GM23338 (cell line): ENCODE measurements at regions not wholly inside any gene's neighbourhood (a gene's known extent, or its start where the extent isn't known, plus 50 kb on each side); places are given as distances from the start of the nearest gene placed in this dataset.

Source experiments
- ATAC-seq: fragments of 200-7000 bp; cut with Tn5 transposase; 3 replicates; pipeline ENCODE4 v1.9.1; 2020
- DNase-seq: peaks from one replicate; pipeline ENCODE4 v3.0.0-alpha.2; 2015; ENCODE audit warnings: low spot score
- H2AFZ ChIP-seq: fragments of 200-600 bp; sonication (generic); 2 replicates; pipeline ENCODE4 v1.8.0; 2016; ENCODE audit warnings: antibody characterized with exemption, mild to moderate bottlenecking, moderate library complexity
- H3F3A ChIP-seq: fragments of 200-600 bp; sonication (generic); replicated peaks from 2 replicates; pipeline ENCODE4 v1.8.0; 2017; ENCODE audit warnings: antibody characterized with exemption, mixed run types, low read depth
- H3K27ac ChIP-seq: fragments of 200-600 bp; sonication (generic); 2 replicates; pipeline ENCODE4 v1.6.1; 2016; ENCODE audit warnings: low read depth
- H3K27me3 ChIP-seq: fragments of 200-600 bp; sonication (generic); 2 replicates; pipeline ENCODE4 v1.8.0; 2016; ENCODE audit warnings: mild to moderate bottlenecking, mixed run types, moderate library complexity; ENCODE audit not compliant: insufficient read depth
- H3K36me3 ChIP-seq: fragments of 200-600 bp; sonication (generic); 2 replicates; pipeline ENCODE4 v1.8.0; 2016; ENCODE audit warnings: mild to moderate bottlenecking; ENCODE audit not compliant: insufficient read depth
- H3K4me1 ChIP-seq: fragments of 200-600 bp; sonication (generic); 2 replicates; pipeline ENCODE4 v1.8.0; 2016; ENCODE audit warnings: mild to moderate bottlenecking, moderate library complexity; ENCODE audit not compliant: insufficient read depth
- H3K4me2 ChIP-seq: fragments of 200-600 bp; sonication (generic); 2 replicates; pipeline ENCODE4 v1.7.1; 2017; ENCODE audit warnings: mixed run types
- H3K4me3 ChIP-seq: fragments of 200-600 bp; sonication (generic); 2 replicates; pipeline ENCODE4 v1.6.1; 2016; ENCODE audit warnings: mixed run types
- H3K79me2 ChIP-seq: fragments of 200-600 bp; sonication (generic); replicated peaks from 2 replicates; pipeline ENCODE4 v1.8.0; 2017; ENCODE audit warnings: mild to moderate bottlenecking; ENCODE audit not compliant: insufficient read depth
- H3K9me2 ChIP-seq: fragments of 200-600 bp; sonication (generic); 2 replicates; pipeline ENCODE4 v1.8.0; 2017; ENCODE audit not compliant: insufficient read depth
- H4K20me1 ChIP-seq: fragments of 200-600 bp; sonication (generic); replicated peaks from 2 replicates; pipeline ENCODE4 v1.8.0; 2017; ENCODE audit warnings: mild to moderate bottlenecking; ENCODE audit not compliant: insufficient read depth
- H3K27ac Mint-ChIP-seq: 2 replicates; pipeline ENCODE4 v1.8.0; 2020; ENCODE audit warnings: inconsistent platforms, mild to moderate bottlenecking, moderate library complexity, mixed read lengths
- H3K27me3 Mint-ChIP-seq: 3 replicates; pipeline ENCODE4 v1.8.0; 2022; ENCODE audit warnings: low read depth, mild to moderate bottlenecking, moderate library complexity, mixed read lengths, inconsistent platforms; ENCODE audit not compliant: insufficient read depth, poor library complexity
- H3K36me3 Mint-ChIP-seq: 3 replicates; pipeline ENCODE4 v1.8.0; 2021; ENCODE audit warnings: low read depth, mild to moderate bottlenecking, inconsistent platforms, moderate library complexity, mixed read lengths
- H3K4me1 Mint-ChIP-seq: 3 replicates; pipeline ENCODE4 v1.8.0; 2020; ENCODE audit warnings: mild to moderate bottlenecking, inconsistent platforms, mixed read lengths
- H3K4me3 Mint-ChIP-seq: 3 replicates; pipeline ENCODE4 v1.8.0; 2021; ENCODE audit warnings: moderate library complexity, mild to moderate bottlenecking, inconsistent platforms, mixed read lengths
- H3K9me3 Mint-ChIP-seq: 3 replicates; pipeline ENCODE4 v1.8.0; 2020; ENCODE audit warnings: moderate library complexity, mild to moderate bottlenecking, inconsistent platforms, mixed read lengths
- CTCF ChIP-seq, 2 experiments: fragments of 200-600 bp in 1 of 2; sonication (generic) in 1 of 2; conservative IDR thresholded peaks; 2 replicates each; pipeline versions ENCODE4 v1.5.1 to v1.6.1; 2016 to 2017; ENCODE audit warnings: antibody characterized with exemption in 2 of 2, low read depth in 2 of 2, mild to moderate bottlenecking in 2 of 2, moderate library complexity in 1 of 2
- ETS1 ChIP-seq: IDR thresholded peaks from 2 replicates; pipeline ENCODE4 v1.6.1; 2016; ENCODE audit warnings: antibody characterized with exemption
- EZH2 ChIP-seq: fragments of 200-600 bp; sonication (generic); IDR thresholded peaks from one replicate; pipeline ENCODE4 v1.8.0; 2017; ENCODE audit warnings: antibody characterized with exemption, mild to moderate bottlenecking, low read depth; ENCODE audit not compliant: unreplicated experiment
- EZH2phosphoT487 ChIP-seq: fragments of 200-600 bp; sonication (generic); IDR thresholded peaks from one replicate; pipeline ENCODE4 v1.8.1; 2018; ENCODE audit warnings: antibody characterized with exemption; ENCODE audit not compliant: unreplicated experiment
- JUNB ChIP-seq: IDR thresholded peaks from one replicate; pipeline ENCODE4 v1.6.1; 2016; ENCODE audit warnings: antibody characterized with exemption; ENCODE audit not compliant: unreplicated experiment
- NANOG ChIP-seq: IDR thresholded peaks from 2 replicates; pipeline ENCODE4 v1.6.1; 2016; ENCODE audit warnings: antibody characterized with exemption, borderline replicate concordance
- POLR2AphosphoS5 ChIP-seq: IDR thresholded peaks from 2 replicates; pipeline ENCODE4 v1.6.1; 2016; ENCODE audit warnings: antibody characterized with exemption, low read depth
- REST ChIP-seq: IDR thresholded peaks from one replicate; pipeline ENCODE4 v1.6.1; 2018; ENCODE audit warnings: antibody characterized with exemption; ENCODE audit not compliant: unreplicated experiment
- STAT1 ChIP-seq: IDR thresholded peaks from one replicate; pipeline ENCODE4 v1.6.1; 2016; ENCODE audit warnings: antibody characterized with exemption; ENCODE audit not compliant: unreplicated experiment
- ZNF114 ChIP-seq: fragments of 250-450 bp; sonication (Bioruptor Pico); IDR thresholded peaks from 2 replicates; pipeline ENCODE4 v1.5.0; 2020; ENCODE audit warnings: mild to moderate bottlenecking, moderate library complexity
- TF ChIP-seq, protein P1 (sequence below): fragments of 250-450 bp; sonication (Bioruptor Pico); IDR thresholded peaks from 2 replicates; pipeline ENCODE4 v1.5.0; 2020; ENCODE audit warnings: mild to moderate bottlenecking, moderate library complexity

DNA sequence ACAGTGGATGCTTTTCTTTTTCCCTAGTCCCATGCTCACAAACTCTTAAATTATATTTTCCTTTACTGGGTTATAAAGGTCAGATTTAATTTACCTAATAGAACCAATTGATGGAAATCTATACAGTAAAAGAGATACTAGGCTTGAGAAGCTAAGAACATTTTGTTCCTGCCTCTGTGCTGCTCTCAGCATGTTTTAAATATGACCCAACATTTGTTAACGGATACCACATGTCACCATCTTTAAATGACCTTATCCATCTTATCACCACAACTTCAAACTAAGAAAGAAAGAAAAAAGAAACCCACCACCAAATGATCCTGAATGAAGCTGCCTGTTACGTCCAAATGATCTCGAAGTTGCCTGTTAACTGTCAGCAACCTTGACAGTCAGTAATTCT is 334.7 kb upstream of the ZNF608 start (continued):
- TF ChIP-seq NANOG (no peak), ZNF114 (CRISPR knock-in tag) (no peak), EZH2 (no peak), JUNB (no peak), REST (no peak)

GRCh38 chr5:125083981-125084380 is 337.5 kb upstream of the ZNF608 start:
- TF ChIP-seq EZH2phosphoT487: no peak
- TF ChIP-seq STAT1: no peak
- no peak for TF ChIP-seq ETS1
- TF ChIP-seq, protein P1, sequence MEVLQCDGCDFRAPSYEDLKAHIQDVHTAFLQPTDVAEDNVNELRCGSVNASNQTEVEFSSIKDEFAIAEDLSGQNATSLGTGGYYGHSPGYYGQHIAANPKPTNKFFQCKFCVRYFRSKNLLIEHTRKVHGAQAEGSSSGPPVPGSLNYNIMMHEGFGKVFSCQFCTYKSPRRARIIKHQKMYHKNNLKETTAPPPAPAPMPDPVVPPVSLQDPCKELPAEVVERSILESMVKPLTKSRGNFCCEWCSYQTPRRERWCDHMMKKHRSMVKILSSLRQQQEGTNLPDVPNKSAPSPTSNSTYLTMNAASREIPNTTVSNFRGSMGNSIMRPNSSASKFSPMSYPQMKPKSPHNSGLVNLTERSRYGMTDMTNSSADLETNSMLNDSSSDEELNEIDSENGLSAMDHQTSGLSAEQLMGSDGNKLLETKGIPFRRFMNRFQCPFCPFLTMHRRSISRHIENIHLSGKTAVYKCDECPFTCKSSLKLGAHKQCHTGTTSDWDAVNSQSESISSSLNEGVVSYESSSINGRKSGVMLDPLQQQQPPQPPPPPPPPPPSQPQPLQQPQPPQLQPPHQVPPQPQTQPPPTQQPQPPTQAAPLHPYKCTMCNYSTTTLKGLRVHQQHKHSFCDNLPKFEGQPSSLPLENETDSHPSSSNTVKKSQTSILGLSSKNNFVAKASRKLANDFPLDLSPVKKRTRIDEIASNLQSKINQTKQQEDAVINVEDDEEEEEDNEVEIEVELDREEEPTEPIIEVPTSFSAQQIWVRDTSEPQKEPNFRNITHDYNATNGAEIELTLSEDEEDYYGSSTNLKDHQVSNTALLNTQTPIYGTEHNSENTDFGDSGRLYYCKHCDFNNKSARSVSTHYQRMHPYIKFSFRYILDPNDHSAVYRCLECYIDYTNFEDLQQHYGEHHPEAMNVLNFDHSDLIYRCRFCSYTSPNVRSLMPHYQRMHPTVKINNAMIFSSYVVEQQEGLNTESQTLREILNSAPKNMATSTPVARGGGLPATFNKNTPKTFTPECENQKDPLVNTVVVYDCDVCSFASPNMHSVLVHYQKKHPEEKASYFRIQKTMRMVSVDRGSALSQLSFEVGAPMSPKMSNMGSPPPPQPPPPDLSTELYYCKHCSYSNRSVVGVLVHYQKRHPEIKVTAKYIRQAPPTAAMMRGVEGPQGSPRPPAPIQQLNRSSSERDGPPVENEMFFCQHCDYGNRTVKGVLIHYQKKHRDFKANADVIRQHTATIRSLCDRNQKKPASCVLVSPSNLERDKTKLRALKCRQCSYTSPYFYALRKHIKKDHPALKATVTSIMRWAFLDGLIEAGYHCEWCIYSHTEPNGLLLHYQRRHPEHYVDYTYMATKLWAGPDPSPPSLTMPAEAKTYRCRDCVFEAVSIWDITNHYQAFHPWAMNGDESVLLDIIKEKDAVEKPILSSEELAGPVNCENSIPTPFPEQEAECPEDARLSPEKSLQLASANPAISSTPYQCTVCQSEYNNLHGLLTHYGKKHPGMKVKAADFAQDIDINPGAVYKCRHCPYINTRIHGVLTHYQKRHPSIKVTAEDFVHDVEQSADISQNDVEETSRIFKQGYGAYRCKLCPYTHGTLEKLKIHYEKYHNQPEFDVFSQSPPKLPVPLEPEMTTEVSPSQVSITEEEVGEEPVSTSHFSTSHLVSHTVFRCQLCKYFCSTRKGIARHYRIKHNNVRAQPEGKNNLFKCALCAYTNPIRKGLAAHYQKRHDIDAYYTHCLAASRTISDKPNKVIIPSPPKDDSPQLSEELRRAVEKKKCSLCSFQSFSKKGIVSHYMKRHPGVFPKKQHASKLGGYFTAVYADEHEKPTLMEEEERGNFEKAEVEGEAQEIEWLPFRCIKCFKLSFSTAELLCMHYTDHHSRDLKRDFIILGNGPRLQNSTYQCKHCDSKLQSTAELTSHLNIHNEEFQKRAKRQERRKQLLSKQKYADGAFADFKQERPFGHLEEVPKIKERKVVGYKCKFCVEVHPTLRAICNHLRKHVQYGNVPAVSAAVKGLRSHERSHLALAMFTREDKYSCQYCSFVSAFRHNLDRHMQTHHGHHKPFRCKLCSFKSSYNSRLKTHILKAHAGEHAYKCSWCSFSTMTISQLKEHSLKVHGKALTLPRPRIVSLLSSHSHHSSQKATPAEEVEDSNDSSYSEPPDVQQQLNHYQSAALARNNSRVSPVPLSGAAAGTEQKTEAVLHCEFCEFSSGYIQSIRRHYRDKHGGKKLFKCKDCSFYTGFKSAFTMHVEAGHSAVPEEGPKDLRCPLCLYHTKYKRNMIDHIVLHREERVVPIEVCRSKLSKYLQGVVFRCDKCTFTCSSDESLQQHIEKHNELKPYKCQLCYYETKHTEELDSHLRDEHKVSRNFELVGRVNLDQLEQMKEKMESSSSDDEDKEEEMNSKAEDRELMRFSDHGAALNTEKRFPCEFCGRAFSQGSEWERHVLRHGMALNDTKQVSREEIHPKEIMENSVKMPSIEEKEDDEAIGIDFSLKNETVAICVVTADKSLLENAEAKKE (CRISPR knock-in tag): no peak
- no peak for TF ChIP-seq POLR2AphosphoS5
- TF ChIP-seq JUNB: no peak
- no peak for TF ChIP-seq NANOG
- TF ChIP-seq ZNF114 (CRISPR knock-in tag): no peak
- no peak for TF ChIP-seq CTCF (conservative IDR thresholded peaks at IDR 0.05; ENCODE audit: low read depth in 2 of 2)
- TF ChIP-seq EZH2: no peak
- no peak overlapping the region for H3K27ac Mint-ChIP-seq
- H3K27me3 ChIP-seq: no peaks in the 10 kb centered on the region
- 0 out of 2 replicates have a peak, but pooled peaks cover 4% of the 10 kb centered on the region for H3K9me2 ChIP-seq
- ATAC-seq (no peak), DNase-seq (no peak)
- no peak overlapping the region for H3K4me3 ChIP-seq
- no peaks in the 10 kb centered on the region for H3K27me3 Mint-ChIP-seq
- no peaks in the 10 kb centered on the region for H3K4me1 ChIP-seq
- H3K36me3 ChIP-seq: peaks cover 1% of the 10 kb centered on the region; the same call in 1 of the 2 replicates
- no peak overlapping the region for H2AFZ ChIP-seq
- no peaks in the 10 kb centered on the region for H3K4me1 Mint-ChIP-seq
- H3K9me3 Mint-ChIP-seq: peaks cover 23% of the 10 kb centered on the region
- no peak overlapping the region for H3K4me2 ChIP-seq
- no peak overlapping the region for H3K4me3 Mint-ChIP-seq
- H3K36me3 Mint-ChIP-seq: peaks cover 25% of the 10 kb centered on the region
- no peaks in the 10 kb centered on the region for H4K20me1 ChIP-seq
- H3K79me2 ChIP-seq: no peaks in the 10 kb centered on the region
- no peak overlapping the region for H3K27ac ChIP-seq
- no peaks in the 10 kb centered on the region for H3F3A ChIP-seq
